Retina (tissue), 1 donor: ENCODE measurements at regions not wholly inside any gene's neighbourhood (a gene's known extent, or its start where the extent isn't known, plus 50 kb on each side); places are given as distances from the start of the nearest gene placed in this dataset.

Source experiments
- DNase-seq: peaks from one replicate; pipeline ENCODE4 v3.0.0-alpha.2; 2016

DNA sequence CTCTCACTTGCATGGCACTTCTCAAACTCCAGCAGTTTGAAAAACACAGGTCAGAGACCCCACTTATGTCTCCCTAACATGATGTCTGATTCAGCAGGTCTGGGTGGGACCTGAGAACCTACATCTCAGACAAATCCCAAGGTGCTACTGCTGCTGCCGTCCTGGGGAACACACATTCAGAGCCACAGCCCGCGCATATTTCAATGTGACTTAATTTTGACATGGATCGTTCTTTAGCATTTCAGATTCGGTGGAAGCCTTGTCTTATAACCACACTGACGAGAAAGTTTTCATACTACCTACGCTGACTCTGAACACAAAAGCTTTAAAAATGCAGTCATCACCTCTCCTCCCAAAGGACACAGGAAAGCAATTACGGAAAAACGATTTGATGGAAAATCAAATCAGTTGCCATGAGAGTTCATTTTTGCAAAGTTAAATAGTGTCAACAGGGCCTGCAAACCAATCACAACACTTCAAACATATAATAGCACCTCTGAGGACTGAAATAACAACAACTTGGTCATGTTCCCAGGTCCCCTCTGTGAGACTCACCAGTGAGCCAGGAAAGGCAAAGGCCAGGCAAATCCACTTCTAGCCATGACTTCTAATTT lies 132.6 kb downstream of the SHANK2 start:
- DNase-seq: no peak

DNA sequence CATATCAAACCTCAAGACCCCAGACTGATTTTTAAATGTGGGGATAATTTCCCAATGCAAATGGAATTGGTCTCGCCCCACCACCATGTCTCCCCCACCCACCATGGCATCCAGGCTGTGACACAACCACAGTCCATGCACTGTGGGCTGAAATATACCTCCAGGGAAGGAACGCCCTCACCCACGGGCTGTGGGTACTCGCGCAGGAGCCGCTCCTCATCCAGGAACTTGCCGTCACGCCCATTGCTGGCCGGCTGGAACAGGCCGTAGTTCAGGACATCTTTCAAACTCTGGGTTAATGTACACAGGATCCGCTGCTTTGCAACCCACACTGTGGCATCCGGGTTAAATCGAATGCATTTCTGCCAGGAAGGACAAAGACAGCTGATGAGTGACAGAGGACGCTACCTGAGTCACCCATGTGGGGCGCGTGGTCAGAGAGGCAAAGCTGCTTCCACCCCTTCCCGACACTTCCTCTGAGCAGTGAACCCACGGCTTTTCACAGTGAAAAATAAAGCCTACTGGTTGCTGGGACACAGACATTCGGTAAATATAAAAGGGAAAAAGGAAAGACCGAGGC lies 133.6 kb downstream of the SHANK2 start:
- no peak for DNase-seq

GRCh38 chr11:71117311-71117710 lies 135.1 kb downstream of the SHANK2 start:
- no peak for DNase-seq

GRCh38 chr11:71116693-71117040 lies 135.7 kb downstream of the SHANK2 start:
- DNase-seq: no peak

- DNase-seq: no peak
Observed at GRCh38 chr11:71115770-71116692, 136.3 kb downstream of the SHANK2 start.

DNA sequence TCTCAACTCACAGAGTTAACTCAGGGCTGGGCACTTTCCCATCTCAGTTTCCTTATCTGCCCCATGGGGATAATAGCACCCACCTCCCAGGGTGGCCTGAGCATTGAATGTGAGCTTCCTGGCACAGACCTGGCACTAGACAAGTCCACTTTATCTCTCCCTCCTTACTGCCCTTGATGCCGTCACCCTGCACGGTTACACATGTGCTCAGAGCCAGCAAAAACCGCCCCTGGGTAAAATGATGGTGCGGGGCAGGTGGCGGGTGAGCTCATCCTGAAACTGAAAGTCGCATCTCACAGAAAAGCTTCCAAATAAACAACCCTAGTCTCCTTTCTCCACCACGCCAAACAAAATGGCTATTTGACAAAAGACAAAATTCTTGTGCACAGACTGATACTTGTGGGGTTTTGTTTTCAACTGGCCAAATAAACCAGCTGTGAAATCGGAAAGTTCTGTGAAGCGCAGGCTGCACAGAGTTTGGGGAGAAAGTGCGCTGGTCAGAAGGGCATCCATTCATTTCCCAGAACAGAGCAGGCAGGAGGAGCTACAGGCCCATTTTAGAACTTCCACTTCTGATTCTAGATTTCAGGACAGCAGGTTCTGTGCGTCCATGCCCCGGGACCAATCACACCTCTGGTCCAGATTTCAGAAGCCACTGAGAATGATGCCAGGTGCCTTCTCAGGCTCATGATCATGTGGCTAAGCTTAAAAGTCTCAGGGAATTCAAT lies 138.1 kb downstream of the SHANK2 start:
- no peak for DNase-seq

DNA sequence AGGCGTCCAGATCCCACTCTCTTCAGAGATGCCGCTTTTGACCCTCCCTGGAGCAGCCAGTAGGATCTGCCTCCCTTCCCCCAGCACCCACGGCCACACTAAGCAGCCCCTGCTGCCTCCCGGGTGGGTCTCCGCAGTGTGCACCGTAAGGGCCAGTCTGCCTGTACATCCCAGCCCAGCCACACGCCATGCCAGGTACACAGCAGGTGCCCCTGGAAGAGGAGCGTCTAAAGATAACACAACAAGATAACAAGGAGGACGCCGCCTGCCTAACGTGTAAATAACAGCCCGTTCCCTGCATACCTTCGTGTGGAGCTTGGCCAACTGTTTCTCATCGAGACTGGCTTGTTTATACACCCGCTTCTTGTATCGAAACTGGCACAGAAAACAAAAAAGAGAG lies 139.4 kb downstream of the SHANK2 start:
- no peak for DNase-seq

GRCh38 chr11:71112454-71112853 lies 139.9 kb downstream of the SHANK2 start:
- DNase-seq: no peak

- no peak for DNase-seq
Observed at GRCh38 chr11:71109586-71109985, 142.8 kb downstream of the SHANK2 start.

GRCh38 chr11:71109186-71109585 lies 143.2 kb downstream of the SHANK2 start:
- no peak for DNase-seq

DNA sequence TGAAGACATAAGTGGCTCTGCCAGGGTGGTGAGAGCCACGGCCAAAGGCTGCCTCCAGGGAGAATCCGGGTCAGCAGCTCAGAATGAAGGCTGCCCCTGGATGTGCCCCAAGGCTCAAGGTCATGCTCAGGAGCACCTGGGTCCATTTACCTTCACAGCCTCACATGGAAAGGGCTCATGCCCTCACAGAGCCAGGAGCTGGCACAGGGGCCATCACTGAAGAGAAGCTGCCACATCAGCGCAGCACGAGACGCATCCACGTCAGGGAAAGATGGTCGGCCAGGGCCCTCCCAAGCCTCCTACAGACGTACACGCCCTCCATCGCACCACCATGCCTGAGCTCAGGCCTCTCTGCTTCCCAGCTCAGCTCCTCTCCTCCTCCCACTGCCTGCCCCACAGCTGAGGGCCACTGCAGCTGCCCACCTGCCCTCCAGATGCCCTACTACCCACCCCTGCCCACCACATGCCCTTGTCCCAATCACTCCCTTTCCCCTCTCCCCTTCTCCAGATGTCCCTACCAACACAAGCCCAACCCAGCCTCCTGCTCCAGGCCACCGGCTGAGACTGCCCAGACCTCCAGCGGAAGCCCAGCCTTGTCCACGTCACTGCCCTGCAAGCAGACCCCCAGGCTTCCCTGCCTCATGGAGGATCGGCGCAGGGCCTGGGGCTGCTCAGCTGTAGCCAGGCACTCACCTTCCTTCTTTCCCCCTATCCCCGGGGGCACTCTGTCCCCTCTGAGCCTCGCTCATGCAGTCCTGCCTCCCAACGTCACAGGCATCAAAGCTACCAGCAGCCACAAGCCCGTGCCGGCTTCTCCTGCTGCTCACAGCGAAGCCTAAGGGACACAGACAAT lies 144.1 kb downstream of the SHANK2 start:
- no peak for DNase-seq

- no peak for DNase-seq
Observed at GRCh38 chr11:71106671-71107070, 145.7 kb downstream of the SHANK2 start.

DNA sequence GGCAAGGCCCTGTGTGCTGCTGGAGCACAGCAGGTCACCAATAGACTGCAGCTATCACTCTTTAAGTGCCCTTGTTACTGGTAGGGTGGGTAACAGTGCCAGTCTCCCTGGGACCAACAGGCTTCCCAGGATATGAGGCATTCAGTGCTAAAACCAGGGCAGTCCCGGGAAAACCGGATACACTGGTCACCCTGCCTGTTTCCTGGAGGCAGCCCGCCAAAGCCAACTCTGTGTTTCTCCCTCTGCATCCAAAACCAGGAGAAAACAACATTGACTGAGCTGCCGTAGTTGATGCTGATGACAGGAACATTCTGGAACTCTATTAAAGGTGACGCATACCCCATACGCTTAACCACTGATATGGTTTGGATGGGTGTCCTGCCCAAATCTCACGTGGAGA lies 149.1 kb downstream of the SHANK2 start:
- DNase-seq: no peak

- no peak for DNase-seq
Observed at GRCh38 chr11:71102251-71102995, 150.0 kb downstream of the SHANK2 start.

DNA sequence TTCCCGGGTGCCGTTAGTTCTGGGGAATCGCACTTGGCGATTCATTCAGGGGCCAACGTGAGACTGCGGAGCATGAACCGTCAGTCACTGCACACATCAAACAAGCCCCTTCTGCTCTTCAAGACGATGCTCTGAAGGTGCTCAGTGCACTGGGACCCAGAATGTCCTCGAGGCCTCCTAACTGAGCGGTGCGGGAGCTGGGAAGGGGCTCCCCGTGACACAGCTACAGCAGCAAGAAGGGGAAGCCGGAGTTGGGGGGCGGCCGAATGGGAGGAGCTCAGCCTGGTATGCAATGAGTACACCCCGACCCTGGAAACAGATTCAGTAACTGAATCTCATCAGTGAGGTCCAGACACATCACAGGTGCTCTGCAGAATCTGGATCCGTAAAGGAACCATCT lies 150.8 kb downstream of the SHANK2 start:
- DNase-seq: no peak

DNA sequence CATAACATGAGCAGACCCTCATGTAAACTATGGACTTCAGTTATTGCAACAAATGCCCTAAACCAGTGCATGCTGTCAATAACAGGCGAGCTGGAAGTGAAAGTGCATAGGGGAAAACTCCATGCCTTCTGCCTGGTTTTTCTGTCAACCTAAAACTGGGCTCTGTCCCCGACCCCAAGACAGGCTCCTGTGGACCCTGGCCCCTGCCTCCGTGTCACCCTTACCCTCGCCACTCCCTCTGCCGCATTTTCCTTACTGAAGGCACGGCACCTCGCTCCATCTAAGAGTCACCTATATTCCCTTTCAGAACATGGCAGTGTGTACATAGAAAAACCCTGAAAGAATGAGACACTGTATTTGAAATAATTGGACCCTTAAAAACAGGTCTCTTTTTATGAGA lies 151.3 kb downstream of the SHANK2 start:
- DNase-seq: no peak

GRCh38 chr11:71098776-71099175 lies 153.6 kb downstream of the SHANK2 start:
- DNase-seq: no peak

- no peak for DNase-seq
Observed at GRCh38 chr11:71097506-71098240, 154.7 kb downstream of the SHANK2 start.

DNA sequence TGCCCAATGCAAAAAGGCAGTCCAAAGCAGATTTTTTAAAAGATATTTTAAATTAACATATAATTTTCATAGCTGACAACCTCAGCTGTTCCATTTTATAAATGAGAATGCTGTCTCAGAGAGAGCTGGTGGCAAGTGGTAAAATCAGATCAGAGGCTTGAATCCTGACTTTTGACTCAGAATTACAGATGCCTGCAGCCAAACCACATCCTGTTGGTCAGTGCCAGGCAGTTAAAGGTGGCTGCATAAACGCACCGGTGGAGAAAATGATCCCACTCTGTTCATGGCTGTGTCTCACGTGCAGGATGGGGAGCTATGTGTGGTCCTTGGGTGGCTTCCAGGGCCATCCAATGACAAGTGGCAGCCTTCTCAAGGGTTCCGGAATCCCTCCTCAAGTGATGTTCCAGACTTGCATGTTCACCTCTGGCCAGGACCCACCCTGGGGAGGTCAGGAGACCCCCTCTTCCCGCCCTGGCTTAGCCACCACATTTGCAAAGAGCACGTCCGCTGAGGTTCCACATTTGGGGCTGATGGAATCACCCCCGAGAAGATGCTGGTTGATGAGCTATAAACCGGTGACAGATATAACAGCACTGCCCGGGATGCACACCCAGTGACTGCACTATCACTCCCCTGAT lies 155.5 kb downstream of the SHANK2 start:
- no peak for DNase-seq

- no peak for DNase-seq
Observed at GRCh38 chr11:71095294-71095850, 157.0 kb downstream of the SHANK2 start.
